WTC11 (cell line): ENCODE measurements at regions not wholly inside any gene's neighbourhood (a gene's known extent, or its start where the extent isn't known, plus 50 kb on each side); places are given as distances from the start of the nearest gene placed in this dataset.

Experiments
- ATAC-seq: fragments of 200-7000 bp; cut with Tn5 transposase; 2 replicates; pipeline ENCODE4 v1.10.0; 2021; ENCODE audit warnings: mild to moderate bottlenecking, moderate library complexity
- CTCF ChIA-PET: fragments of 300-600 bp; sonication (Branson Sonifier 250); formaldehyde crosslinking; loops from one replicate; lab custom pipeline; 2021; ENCODE audit warnings: antibody characterized with exemption; lab: Charles Lee
- POLR2A ChIA-PET: fragments of 350-600 bp; sonication (Branson Sonifier 250); formaldehyde crosslinking; loops from one replicate; lab custom pipeline; 2021; ENCODE audit warnings: antibody characterized with exemption; lab: Charles Lee
- DNase-seq: peaks from one replicate; pipeline ENCODE4 v3.0.0; 2021; ENCODE audit warnings: low spot score
- H3K27ac Mint-ChIP-seq: 2 replicates; pipeline ENCODE4 v1.8.0; 2021; ENCODE audit warnings: mixed read lengths
- H3K27me3 Mint-ChIP-seq: 2 replicates; pipeline ENCODE4 v1.8.0; 2021; ENCODE audit warnings: low read depth, mild to moderate bottlenecking, moderate library complexity, mixed read lengths
- H3K36me3 Mint-ChIP-seq: 2 replicates; pipeline ENCODE4 v1.8.0; 2021; ENCODE audit warnings: mixed read lengths
- H3K4me1 Mint-ChIP-seq: 2 replicates; pipeline ENCODE4 v1.8.0; 2022; ENCODE audit warnings: mixed read lengths
- H3K4me3 Mint-ChIP-seq: 2 replicates; pipeline ENCODE4 v1.8.0; 2021; ENCODE audit warnings: mild to moderate bottlenecking, moderate library complexity, mixed read lengths
- H3K9me3 Mint-ChIP-seq: 2 replicates; pipeline ENCODE4 v1.8.0; 2021; ENCODE audit warnings: mixed read lengths
- AR ChIP-seq: fragments of 250-450 bp; sonication (Bioruptor Pico); IDR thresholded peaks from 2 replicates; pipeline ENCODE4 v1.9.0; 2021; ENCODE audit warnings: mild to moderate bottlenecking
- E2F4 ChIP-seq: sonication (generic); formaldehyde crosslinking; IDR thresholded peaks from 2 replicates; pipeline ENCODE4 v1.8.1; 2022; ENCODE audit warnings: low read depth, mild to moderate bottlenecking, moderate library complexity, missing genetic modification reagents, borderline replicate concordance
- ERG ChIP-seq: fragments of 250-450 bp; sonication (Bioruptor Pico); IDR thresholded peaks from 2 replicates; pipeline ENCODE4 v1.8.0; 2021; ENCODE audit warnings: mild to moderate bottlenecking
- GTF2I ChIP-seq: fragments of 250-450 bp; sonication (Bioruptor Pico); conservative IDR thresholded peaks from 2 replicates; pipeline ENCODE4 v1.4.0; 2021; ENCODE audit warnings: mild to moderate bottlenecking
- HMGA2 ChIP-seq: fragments of 250-450 bp; sonication (Bioruptor Pico); IDR thresholded peaks from 2 replicates; pipeline ENCODE4 v1.4.0; 2021; ENCODE audit warnings: mild to moderate bottlenecking, moderate library complexity
- MAX ChIP-seq: sonication (generic); formaldehyde crosslinking; IDR thresholded peaks from 2 replicates; pipeline ENCODE4 v1.8.0; 2022; ENCODE audit warnings: mild to moderate bottlenecking, missing genetic modification reagents
- MXD4 ChIP-seq: fragments of 250-450 bp; sonication (Bioruptor Pico); IDR thresholded peaks from 2 replicates; pipeline ENCODE4 v1.8.0; 2021; ENCODE audit warnings: mild to moderate bottlenecking, moderate library complexity, borderline replicate concordance
- SMAD3 ChIP-seq: sonication (generic); formaldehyde crosslinking; IDR thresholded peaks from 2 replicates; pipeline ENCODE4 v1.8.0; 2022; ENCODE audit warnings: missing genetic modification reagents, mild to moderate bottlenecking, borderline replicate concordance
- SMAD4 ChIP-seq: sonication (generic); formaldehyde crosslinking; IDR thresholded peaks from 2 replicates; pipeline ENCODE4 v1.8.0; 2022; ENCODE audit warnings: mild to moderate bottlenecking, missing genetic modification reagents
- TCF7 ChIP-seq: sonication (generic); formaldehyde crosslinking; IDR thresholded peaks from 2 replicates; pipeline ENCODE4 v1.8.0; 2022; ENCODE audit warnings: mild to moderate bottlenecking, low read depth, missing genetic modification reagents, moderate library complexity
- TEAD4 ChIP-seq: sonication (generic); formaldehyde crosslinking; IDR thresholded peaks from 2 replicates; pipeline ENCODE4 v1.8.0; 2022; ENCODE audit warnings: mild to moderate bottlenecking, missing genetic modification reagents
- TP53 ChIP-seq: sonication (generic); formaldehyde crosslinking; IDR thresholded peaks from 2 replicates; pipeline ENCODE4 v1.8.1; 2023; ENCODE audit warnings: mild to moderate bottlenecking, missing genetic modification reagents
- ZBTB21 ChIP-seq: sonication (generic); formaldehyde crosslinking; IDR thresholded peaks from 2 replicates; pipeline ENCODE4 v1.8.1; 2023; ENCODE audit warnings: mild to moderate bottlenecking, missing genetic modification reagents, borderline replicate concordance
- ZNF121 ChIP-seq: sonication (generic); formaldehyde crosslinking; IDR thresholded peaks from 2 replicates; pipeline ENCODE4 v1.8.0; 2023; ENCODE audit warnings: missing genetic modification reagents
- ZNF317 ChIP-seq: sonication (generic); formaldehyde crosslinking; IDR thresholded peaks from 2 replicates; pipeline ENCODE4 v1.8.1; 2023; ENCODE audit warnings: low read depth, mild to moderate bottlenecking, moderate library complexity, missing genetic modification reagents, borderline replicate concordance
- ZNF423 ChIP-seq: fragments of 250-450 bp; sonication (Bioruptor Pico); IDR thresholded peaks from 2 replicates; pipeline ENCODE4 v2.1.2; 2022; ENCODE audit warnings: mild to moderate bottlenecking, moderate library complexity
- ZNF425 ChIP-seq: fragments of 250-450 bp; sonication (Bioruptor Pico); conservative IDR thresholded peaks from 2 replicates; pipeline ENCODE4 v1.9.0; 2021; ENCODE audit warnings: mild to moderate bottlenecking
- ZNF671 ChIP-seq: fragments of 250-450 bp; sonication (Bioruptor Pico); IDR thresholded peaks from 2 replicates; pipeline ENCODE4 v1.8.0; 2021; ENCODE audit warnings: mild to moderate bottlenecking

- Mint-ChIP-seq H3K9me3 (no peaks in the 10 kb centered on the region), H3K4me3 (no peak overlapping the region), H3K27ac (peak overlapping the region; percentile 82; the same call in 1 of the 2 replicates), H3K36me3 (no peaks in the 10 kb centered on the region), H3K4me1 (no peaks in the 10 kb centered on the region), H3K27me3 (peaks cover 4% of the 10 kb centered on the region; the same call in 1 of the 2 replicates)
- no peak for ATAC-seq
- TF ChIP-seq AR (CRISPR knock-in tag) (no peak), HMGA2 (peak; percentile 98)
- DNase-seq = no peak
- ChIA-PET POLR2A (no interaction called here), CTCF (no interaction called here)
Observed at GRCh38 chrX:1012678-1013300, 199.7 kb downstream of the CRLF2 start.

GRCh38 chrX:1011691-1012283 lies 200.7 kb downstream of the CRLF2 start:
- Mint-ChIP-seq H3K27me3 (peaks cover 4% of the 10 kb centered on the region; the same call in 1 of the 2 replicates), H3K36me3 (no peaks in the 10 kb centered on the region), H3K9me3 (no peaks in the 10 kb centered on the region)
- POLR2A ChIA-PET = no interaction called here
- DNase-seq = no peak
- TF ChIP-seq HMGA2 (peak; percentile 100), ZNF425 (CRISPR knock-in tag) (no peak), ZNF671 (CRISPR knock-in tag) (no peak), SMAD3 (CRISPR knock-in tag) (no peak)
- TF ChIP-seq, all 79 proteins: peak for 1
- CTCF ChIA-PET = no interaction called here
- Mint-ChIP-seq H3K4me1 (no peaks in the 10 kb centered on the region), H3K27ac (no peak overlapping the region), H3K4me3 (no peak overlapping the region)
- no peak for ATAC-seq

- ChIA-PET CTCF (no interaction called here), POLR2A (no interaction called here)
Observed at GRCh38 chrX:1009771-1010170, 202.7 kb downstream of the CRLF2 start.

GRCh38 chrX:1006156-1006730 lies 206.2 kb downstream of the CRLF2 start:
- ChIA-PET CTCF (no interaction called here), POLR2A (no interaction called here)
- no peaks in the 10 kb centered on the region for H3K36me3 Mint-ChIP-seq
- no peaks in the 10 kb centered on the region for H3K9me3 Mint-ChIP-seq
- no peaks in the 10 kb centered on the region for H3K4me1 Mint-ChIP-seq
- no peak for DNase-seq
- H3K27me3 Mint-ChIP-seq = peaks cover 4% of the 10 kb centered on the region; the same call in 1 of the 2 replicates
- TF ChIP-seq TP53 = no peak
- no peak for TF ChIP-seq E2F4
- no peak for TF ChIP-seq GTF2I (CRISPR knock-in tag)
- TF ChIP-seq ZNF317 = no peak
- no peak for TF ChIP-seq ZNF121 (CRISPR knock-in tag)
- no peak for TF ChIP-seq MAX (CRISPR knock-in tag)
- TF ChIP-seq ZNF671 (CRISPR knock-in tag) = no peak
- no peak for TF ChIP-seq ZBTB21 (CRISPR knock-in tag)
- TF ChIP-seq, all 79 proteins: peak for 0
- no peak for ATAC-seq
- Mint-ChIP-seq H3K27ac (no peak overlapping the region), H3K4me3 (no peak overlapping the region)

More at GRCh38 chrX:1009771-1010170, 202.7 kb downstream of the CRLF2 start:
- Mint-ChIP-seq H3K27me3 (peaks cover 4% of the 10 kb centered on the region; the same call in 1 of the 2 replicates), H3K9me3 (no peaks in the 10 kb centered on the region)
- DNase-seq = no peak
- no peak for ATAC-seq
- no peak for TF ChIP-seq ERG (CRISPR knock-in tag)
- no peak for TF ChIP-seq MXD4 (CRISPR knock-in tag)
- TF ChIP-seq TEAD4 = no peak
- no peak for TF ChIP-seq ZNF671 (CRISPR knock-in tag)
- TF ChIP-seq TCF7 (CRISPR knock-in tag) = no peak
- no peak for TF ChIP-seq ZNF423 (CRISPR knock-in tag)
- no peak for TF ChIP-seq SMAD4 (CRISPR knock-in tag)
- TF ChIP-seq, all 79 proteins: peak for 0
- Mint-ChIP-seq H3K4me1 (no peaks in the 10 kb centered on the region), H3K27ac (0 out of 2 replicates have a peak overlapping the region, but pooled peaks have one; percentile 5), H3K4me3 (no peak overlapping the region), H3K36me3 (no peaks in the 10 kb centered on the region)
